ENCODE measurements at regions not wholly inside any gene's neighbourhood (a gene's known extent, or its start where the extent isn't known, plus 50 kb on each side); places are given as distances from the start of the nearest gene placed in this dataset.

DNA sequence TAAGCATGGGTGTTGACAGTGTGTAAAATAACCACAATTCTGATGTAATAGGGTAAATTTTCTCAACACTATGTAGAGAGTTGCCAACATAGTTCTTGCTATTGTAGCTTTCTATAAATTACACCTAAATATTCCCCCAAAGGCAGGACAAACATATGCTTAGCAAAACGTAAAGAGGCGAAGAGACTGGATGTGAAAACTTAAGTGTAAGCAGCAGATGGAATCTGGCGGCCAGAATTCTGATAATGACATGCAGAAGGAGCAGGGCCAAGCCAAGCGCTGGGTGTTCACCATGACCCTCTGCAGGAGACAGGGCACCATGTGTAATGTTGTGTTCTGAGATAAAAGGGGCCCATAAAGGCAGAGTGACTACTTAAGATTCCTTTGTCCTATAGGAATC lies 105.2 kb upstream of the ZNF521 start:
- H2AK5ac ChIP-seq (ENCODE audit: low read depth, low read length): no peak overlapping the region
- 60% methylated on average over 4 of the region's 4 CpGs; no CpG with 5 or more reads in 1 of the 2 experiments for WGBS, 2 experiments (ENCODE audit: extremely low coverage in 2 of 2, insufficient read length in 1 of 2)
- intact Hi-C loops (cut with micrococcal nuclease) (no loop called here), dilution Hi-C loops (cut with HindIII; ENCODE audit: low sequenced_read_pairs, unreplicated experiment) (no loop called here), in situ Hi-C loops (cut with MboI; ENCODE audit: low sequenced_read_pairs) (no loop called here)
- no peaks in the 10 kb centered on the region for H3K9me3 ChIP-seq (ENCODE audit: control insufficient read depth, insufficient read depth, low read length)
- H2AFZ ChIP-seq (replicated peaks; ENCODE audit: low read length, poor library complexity): no peak overlapping the region
- H3K36me3 ChIP-seq (ENCODE audit: control insufficient read depth, insufficient read depth, low read length): no peaks in the 10 kb centered on the region
- H4K91ac ChIP-seq (ENCODE audit: insufficient read depth, low read depth, low read length): no peak overlapping the region
- no peak overlapping the region for H3K4me2 ChIP-seq (ENCODE audit: low read depth, low read length)
- no TSS peak for BruUV-seq (replicated peaks)
- peaks cover 9% of the 10 kb centered on the region for H3K4me1 ChIP-seq (ENCODE audit: control insufficient read depth, insufficient read depth, low read length)
- no peak overlapping the region for H2BK15ac ChIP-seq (ENCODE audit: low read depth, low read length)
- H3K9ac ChIP-seq (ENCODE audit: low read depth, low read length): no peak overlapping the region
- no peaks in the 10 kb centered on the region for H3K27me3 ChIP-seq (ENCODE audit: control insufficient read depth, insufficient read depth, low read length)
- peak overlapping the region; percentile 56; the same call in 1 of the 2 replicates for H3K18ac ChIP-seq (ENCODE audit: low read depth, low read length)
- DNase-seq: no peak
- CTCF ChIA-PET: interaction anchor here (0.6 kb wide), 1 partner anchor 292 kb away, joined by 3 read pairs; no protein-coding TSS in a partner anchor
- no peak overlapping the region for H3K4me3 ChIP-seq (ENCODE audit: insufficient read depth, low read depth, low read length)
- H4K20me1 ChIP-seq (ENCODE audit: insufficient read depth, low read length): no peaks in the 10 kb centered on the region
- no peak overlapping the region for H3K56ac ChIP-seq (ENCODE audit: extremely low read depth, insufficient read depth, low read length)
- H2BK120ac ChIP-seq (ENCODE audit: low read depth, low read length): no peak overlapping the region
- H3K4ac ChIP-seq (ENCODE audit: low read depth, low read length): no peak overlapping the region
- H4K8ac ChIP-seq (ENCODE audit: low read depth in 2 of 2, low read length in 2 of 2): no peak overlapping the region
- H3K79me1 ChIP-seq (ENCODE audit: low read depth in 1 of 2, low read length in 2 of 2): no peaks in the 10 kb centered on the region
- POLR2A ChIA-PET (ENCODE audit: unreplicated experiment): no interaction called here
- H3K14ac ChIP-seq (replicated peaks; ENCODE audit: low read depth, low read length): no peak overlapping the region
- H2BK20ac ChIP-seq (ENCODE audit: low read depth, low read length): no peak overlapping the region
- no peak overlapping the region for H4K5ac ChIP-seq (ENCODE audit: low read depth, low read length)
- H3K27ac ChIP-seq (ENCODE audit: insufficient read depth, low read length): no peak overlapping the region
- H2BK5ac ChIP-seq (ENCODE audit: low read depth, low read length, poor library complexity, severe bottlenecking): no peak overlapping the region
- H2AK9ac ChIP-seq (replicated peaks; ENCODE audit: low read depth, low read length, poor library complexity): no peak overlapping the region
- no peak; the same call in 1 of the 2 replicates for ATAC-seq (ENCODE audit: low read depth)
- TF ChIP-seq RAD21 (IDR thresholded peaks at IDR 0.05; ENCODE audit: low read length) (no peak), MXI1 (IDR thresholded peaks at IDR 0.05; ENCODE audit: borderline replicate concordance, low read depth, low read length) (no peak), CEBPB (IDR thresholded peaks at IDR 0.05; ENCODE audit: low read depth, low read length) (no peak), FOS (IDR thresholded peaks at IDR 0.05; ENCODE audit: low read depth, low read length) (no peak), SMC3 (IDR thresholded peaks at IDR 0.05; ENCODE audit: low read depth, low read length) (no peak), RFX5 (IDR thresholded peaks at IDR 0.05; ENCODE audit: low read depth, low read length) (no peak), NFE2L2 (IDR thresholded peaks at IDR 0.05; ENCODE audit: low read depth, low read length) (no peak)
- TF ChIP-seq, protein P1, sequence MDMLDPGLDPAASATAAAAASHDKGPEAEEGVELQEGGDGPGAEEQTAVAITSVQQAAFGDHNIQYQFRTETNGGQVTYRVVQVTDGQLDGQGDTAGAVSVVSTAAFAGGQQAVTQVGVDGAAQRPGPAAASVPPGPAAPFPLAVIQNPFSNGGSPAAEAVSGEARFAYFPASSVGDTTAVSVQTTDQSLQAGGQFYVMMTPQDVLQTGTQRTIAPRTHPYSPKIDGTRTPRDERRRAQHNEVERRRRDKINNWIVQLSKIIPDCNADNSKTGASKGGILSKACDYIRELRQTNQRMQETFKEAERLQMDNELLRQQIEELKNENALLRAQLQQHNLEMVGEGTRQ (IDR thresholded peaks at IDR 0.05; ENCODE audit: low read depth, low read length): no peak
- no peak overlapping the region for H3K23ac ChIP-seq (ENCODE audit: low read depth, low read length)
- H3K9me1 ChIP-seq (ENCODE audit: insufficient read depth, low read length): no peaks in the 10 kb centered on the region

Measured in IMR-90 (cell line).